HG02623 (cell line): ENCODE measurements at regions not wholly inside any gene's neighbourhood (a gene's known extent, or its start where the extent isn't known, plus 50 kb on each side); places are given as distances from the start of the nearest gene placed in this dataset.

Experiments
- ATAC-seq: cut with Tn5 transposase; IDR thresholded peaks from one replicate; pipeline ENCODE4 v1.9.1; 2021; ENCODE audit warnings: moderate library complexity; ENCODE audit not compliant: unreplicated experiment

DNA sequence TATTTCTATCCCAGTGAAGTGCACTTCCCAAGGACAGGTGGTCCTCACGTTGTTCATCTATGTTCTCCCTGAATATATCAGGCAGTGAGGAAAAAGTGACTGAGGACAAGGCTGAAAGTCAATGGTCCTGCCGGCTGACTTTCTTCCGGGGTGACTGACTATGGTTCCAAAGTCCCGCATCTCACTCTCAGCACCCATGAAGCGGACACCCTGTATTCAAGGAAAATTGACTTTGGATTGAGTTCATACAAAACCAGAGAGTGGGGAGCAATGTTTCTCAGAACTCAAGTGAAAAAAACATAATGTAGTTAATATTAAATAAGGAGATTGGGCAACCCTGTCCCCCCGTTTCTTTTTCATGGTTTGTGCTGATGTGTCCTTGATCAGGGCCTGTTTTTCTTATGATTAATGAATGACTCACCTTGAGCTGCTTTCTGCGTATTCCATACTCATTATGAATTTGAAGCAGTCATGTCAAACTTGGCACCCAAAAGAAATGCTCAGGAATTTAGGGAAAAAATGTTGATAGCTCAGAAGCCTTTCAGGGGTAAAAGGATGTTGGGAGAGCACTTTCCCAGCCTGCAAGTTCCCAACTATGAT lies 184.0 kb downstream of the CYLD start:
- no peak for ATAC-seq

- no peak for ATAC-seq
Observed at GRCh38 chr16:50924759-50925545, 183.1 kb downstream of the CYLD start.

DNA sequence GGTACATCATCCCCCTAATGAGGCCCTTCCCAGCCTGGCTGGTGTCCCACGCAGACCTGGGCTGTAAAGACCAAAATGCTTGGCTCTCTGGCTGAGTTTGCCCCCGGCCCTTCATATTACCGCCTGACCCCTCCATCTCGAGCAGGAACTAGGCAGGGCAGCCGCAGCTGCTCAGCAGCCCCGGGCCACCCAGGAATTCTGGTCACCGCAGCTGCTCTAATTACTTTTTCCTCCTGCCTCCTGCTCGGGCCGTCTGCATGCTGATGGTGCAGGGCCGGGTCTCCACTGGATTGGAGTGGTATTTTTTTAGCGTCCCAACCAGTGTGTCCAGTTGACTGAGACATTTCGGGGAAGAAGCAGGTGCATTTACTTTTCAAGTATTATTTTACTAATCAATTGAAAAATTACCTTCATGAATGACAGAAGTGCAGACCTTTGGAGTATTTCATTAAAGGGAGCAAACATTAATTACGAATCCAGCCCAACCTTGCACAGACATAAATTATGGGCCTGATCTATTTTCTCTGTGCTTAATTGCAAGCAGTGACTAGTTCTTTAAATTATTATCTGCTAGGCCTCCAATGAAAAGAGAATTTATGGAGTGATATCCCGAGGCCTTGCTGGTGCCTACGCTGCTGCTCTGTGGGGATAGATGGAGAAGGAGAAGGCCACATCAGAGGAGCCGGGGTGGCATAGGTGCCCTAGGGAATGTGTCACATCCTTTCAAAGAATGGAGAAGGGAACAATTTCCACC lies 176.2 kb downstream of the CYLD start:
- ATAC-seq: no peak

- no peak for ATAC-seq
Observed at GRCh38 chr16:50916040-50916439, 174.2 kb downstream of the CYLD start.

- ATAC-seq: no peak
Observed at GRCh38 chr16:50915120-50915519, 173.2 kb downstream of the CYLD start.

GRCh38 chr16:50910736-50911100 lies 168.8 kb downstream of the CYLD start:
- ATAC-seq: no peak

DNA sequence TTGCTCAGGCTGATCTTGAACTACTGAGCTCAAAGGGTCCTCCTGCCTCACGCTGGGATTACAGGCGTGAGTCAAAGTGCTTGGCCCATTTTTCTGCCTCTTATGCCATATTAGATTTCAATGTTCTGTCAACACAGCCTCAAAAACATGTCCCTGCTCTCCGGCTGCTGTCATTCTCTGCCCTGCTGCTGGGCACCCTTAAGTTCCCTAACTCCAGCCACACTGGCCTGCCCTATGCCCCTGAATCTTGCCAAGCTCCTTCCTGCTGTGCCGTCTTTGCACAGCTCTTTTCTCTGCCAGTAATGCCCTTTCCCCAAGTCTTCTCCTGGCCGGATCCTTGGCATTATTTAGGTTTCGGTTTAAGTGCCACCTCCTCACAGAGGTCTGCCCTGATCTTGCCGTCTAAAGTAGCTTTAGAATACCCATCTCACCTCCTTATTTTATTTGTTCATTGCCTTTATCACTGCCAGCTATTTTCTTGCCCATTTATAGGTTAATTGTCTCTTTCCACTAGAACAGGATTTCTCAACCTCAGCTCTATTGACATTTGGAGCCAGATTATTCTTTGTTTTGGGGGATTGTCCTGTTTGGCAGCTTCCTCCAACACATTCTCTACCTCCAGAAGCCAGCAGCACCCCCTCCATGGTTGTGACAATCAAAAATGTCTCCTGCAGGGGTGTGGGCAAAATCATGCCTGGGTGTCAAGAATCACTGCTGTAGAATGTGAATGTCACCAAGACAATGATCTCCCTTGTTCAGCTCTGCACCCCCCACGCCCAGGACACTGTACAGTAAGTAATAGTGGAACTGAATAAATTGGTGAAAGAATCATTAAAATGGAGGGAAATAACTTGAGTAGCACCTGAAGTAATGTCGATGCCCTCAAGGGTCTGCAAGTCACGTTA lies 168.2 kb downstream of the CYLD start:
- ATAC-seq: no peak

- no peak for ATAC-seq
Observed at GRCh38 chr16:50908468-50908867, 166.6 kb downstream of the CYLD start.

DNA sequence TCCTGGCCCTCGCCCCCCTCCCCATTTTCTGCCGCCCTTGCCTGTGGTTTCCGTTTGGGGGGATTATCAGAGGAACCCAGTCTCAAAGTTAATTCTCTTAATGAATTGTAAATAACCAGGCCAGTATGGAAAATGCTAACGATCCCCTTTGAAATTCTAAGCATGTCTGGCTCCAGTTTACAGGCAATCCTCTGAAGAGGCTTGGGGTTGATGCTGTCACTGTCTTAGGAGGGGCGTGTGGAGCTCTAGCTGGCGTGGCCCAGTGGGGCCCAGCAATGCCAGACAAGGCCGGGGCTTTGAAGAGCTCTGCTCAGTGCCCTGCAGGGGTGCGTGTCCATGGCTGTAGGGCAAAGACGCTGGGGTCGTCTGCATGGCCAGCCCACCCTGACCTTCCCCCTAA lies 164.6 kb downstream of the CYLD start:
- ATAC-seq: no peak

DNA sequence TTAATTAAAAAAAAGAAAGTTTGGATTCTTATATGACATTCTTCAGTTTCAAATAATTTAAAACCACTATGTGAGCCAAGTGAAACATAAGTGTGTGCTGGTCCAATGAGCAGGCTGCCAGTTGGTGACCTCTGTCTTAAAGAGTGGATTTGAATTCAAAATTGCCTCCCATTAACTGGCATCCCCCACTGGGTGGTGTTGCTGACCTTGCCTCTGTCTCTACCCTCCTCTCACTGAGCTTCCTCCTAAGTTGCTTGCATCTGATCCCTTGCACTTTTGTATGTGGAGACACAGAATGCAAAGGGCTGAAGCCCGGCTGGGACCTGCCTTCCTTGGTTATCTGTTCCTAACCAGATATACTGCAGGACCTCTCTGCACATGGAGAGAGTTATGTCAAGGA lies 160.6 kb downstream of the CYLD start:
- ATAC-seq: no peak

- no peak for ATAC-seq
Observed at GRCh38 chr16:50901062-50901461, 159.2 kb downstream of the CYLD start.

- ATAC-seq: no peak
Observed at GRCh38 chr16:50900391-50900942, 158.6 kb downstream of the CYLD start.

GRCh38 chr16:50899951-50900350 lies 158.1 kb downstream of the CYLD start:
- no peak for ATAC-seq

DNA sequence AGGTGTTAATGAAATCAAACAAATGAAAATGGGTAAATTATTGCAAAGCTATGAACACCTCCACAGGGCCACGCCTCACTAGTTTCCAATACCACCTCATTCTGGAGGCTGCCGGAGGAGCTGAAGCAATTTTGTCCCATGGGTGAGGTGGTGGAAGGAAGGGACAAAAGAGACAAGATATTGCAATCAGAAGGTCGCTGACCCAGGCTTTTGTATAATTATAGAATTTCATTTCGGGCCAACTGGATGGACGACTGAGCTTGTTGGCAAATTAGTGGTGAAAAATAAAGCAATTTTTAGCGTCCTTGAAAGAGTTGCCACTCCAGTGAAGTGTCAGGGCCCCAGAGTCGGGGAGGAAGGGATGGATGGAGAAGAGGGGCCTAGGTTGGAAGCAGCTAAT lies 147.9 kb downstream of the CYLD start:
- no peak for ATAC-seq

DNA sequence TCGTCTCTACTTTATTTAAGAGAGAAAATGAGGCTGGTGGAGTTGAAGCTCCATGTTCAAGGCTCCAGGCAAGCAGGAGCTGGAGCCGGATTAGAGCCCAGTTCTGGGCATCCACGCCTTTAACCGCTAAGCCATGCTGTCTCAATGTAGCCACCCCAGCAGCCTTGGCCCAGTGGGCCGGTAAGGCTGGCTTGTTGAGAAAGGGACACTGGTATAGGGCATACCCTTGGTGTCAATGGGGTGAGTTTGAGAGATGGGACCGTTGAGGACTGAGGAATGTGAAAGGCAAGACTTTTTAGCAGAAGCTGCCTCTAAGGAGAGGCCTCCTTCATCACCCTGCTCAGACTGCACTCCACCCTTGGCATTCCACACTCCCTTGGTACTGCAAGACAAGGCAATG lies 147.4 kb downstream of the CYLD start:
- no peak for ATAC-seq

- no peak for ATAC-seq
Observed at GRCh38 chr16:50888486-50889261, 146.8 kb downstream of the CYLD start.

GRCh38 chr16:50887500-50888298 lies 145.8 kb downstream of the CYLD start:
- ATAC-seq: no peak

DNA sequence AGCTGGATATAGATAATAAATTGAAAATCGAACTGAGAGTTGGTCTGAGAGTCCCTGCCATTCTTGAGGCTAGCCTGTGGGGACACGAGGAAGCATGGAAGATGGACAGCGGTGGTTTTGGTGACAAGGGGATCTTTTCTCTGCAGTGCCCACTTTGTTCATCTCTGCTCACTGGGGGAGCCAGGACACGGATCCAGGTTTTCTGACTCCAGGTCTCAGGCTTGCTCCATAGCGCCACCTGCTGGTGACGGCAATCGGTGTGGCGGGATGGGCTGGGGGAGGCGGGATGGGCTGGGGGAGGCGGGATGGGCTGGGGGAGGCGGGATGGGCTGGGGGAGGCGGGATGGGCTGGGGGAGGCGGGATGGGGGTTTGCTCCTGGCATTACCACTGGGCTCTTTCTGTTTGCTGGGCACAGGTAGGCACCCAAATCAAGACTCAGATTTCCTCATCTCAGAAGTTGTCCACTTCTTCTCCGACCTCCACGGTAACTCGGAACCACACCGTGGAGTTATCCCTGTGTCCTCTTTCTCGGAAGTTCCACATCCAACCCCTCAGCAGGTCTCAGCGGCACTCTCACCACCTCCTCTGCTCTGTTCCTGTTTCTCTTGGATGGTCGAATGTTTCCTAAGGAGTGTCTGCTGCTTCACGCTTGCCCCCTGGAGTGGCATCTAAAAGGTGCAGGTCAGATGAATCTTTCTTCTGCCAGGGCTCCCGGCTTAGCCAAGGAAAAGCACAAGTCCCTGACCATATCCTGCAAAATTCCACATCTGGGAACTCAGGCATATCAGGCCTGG lies 142.4 kb downstream of the CYLD start:
- ATAC-seq: no peak
